ENCODE measurements at regions not wholly inside any gene's neighbourhood (a gene's known extent, or its start where the extent isn't known, plus 50 kb on each side); places are given as distances from the start of the nearest gene placed in this dataset.

DNA sequence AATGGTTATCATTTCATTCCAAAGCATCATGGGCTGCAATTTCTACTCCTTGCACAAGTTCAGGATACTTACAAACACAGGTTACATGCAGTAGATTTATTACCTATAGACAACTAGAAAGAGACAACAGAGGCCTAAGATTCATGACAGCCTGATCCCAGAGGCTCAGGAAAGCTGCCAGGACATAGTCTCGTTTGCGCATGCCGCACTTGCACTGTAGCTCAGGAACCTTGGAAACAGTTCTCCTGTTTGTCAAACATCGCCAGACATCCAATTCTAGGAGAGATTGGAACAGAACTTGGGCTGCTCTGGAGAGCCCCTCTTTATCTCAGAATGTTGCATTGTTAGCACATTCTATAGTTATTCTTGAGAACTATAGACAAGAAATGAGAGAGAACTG is 216.2 kb upstream of the CDC14C start:
- TF ChIP-seq, protein P1, sequence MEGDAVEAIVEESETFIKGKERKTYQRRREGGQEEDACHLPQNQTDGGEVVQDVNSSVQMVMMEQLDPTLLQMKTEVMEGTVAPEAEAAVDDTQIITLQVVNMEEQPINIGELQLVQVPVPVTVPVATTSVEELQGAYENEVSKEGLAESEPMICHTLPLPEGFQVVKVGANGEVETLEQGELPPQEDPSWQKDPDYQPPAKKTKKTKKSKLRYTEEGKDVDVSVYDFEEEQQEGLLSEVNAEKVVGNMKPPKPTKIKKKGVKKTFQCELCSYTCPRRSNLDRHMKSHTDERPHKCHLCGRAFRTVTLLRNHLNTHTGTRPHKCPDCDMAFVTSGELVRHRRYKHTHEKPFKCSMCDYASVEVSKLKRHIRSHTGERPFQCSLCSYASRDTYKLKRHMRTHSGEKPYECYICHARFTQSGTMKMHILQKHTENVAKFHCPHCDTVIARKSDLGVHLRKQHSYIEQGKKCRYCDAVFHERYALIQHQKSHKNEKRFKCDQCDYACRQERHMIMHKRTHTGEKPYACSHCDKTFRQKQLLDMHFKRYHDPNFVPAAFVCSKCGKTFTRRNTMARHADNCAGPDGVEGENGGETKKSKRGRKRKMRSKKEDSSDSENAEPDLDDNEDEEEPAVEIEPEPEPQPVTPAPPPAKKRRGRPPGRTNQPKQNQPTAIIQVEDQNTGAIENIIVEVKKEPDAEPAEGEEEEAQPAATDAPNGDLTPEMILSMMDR (IDR thresholded peaks at IDR 0.05) = no peak
- TF ChIP-seq POLR2A (IDR thresholded peaks at IDR 0.05) = no peak
